HL-60 (cell line): ENCODE measurements at regions not wholly inside any gene's neighbourhood (a gene's known extent, or its start where the extent isn't known, plus 50 kb on each side); places are given as distances from the start of the nearest gene placed in this dataset.

Experiments used
- CTCF ChIP-seq: IDR thresholded peaks from one replicate; pipeline ENCODE4 v1.5.1; 2011; ENCODE audit warnings: low read length, control low read depth, inconsistent platforms; ENCODE audit not compliant: insufficient read depth
- GABPA ChIP-seq: IDR thresholded peaks from 2 replicates; pipeline ENCODE4 v1.6.1; 2012; ENCODE audit warnings: low read depth
- POLR2AphosphoS5 ChIP-seq: IDR thresholded peaks from 2 replicates; pipeline ENCODE4 v1.6.1; 2012; ENCODE audit warnings: low read depth
- REST ChIP-seq: IDR thresholded peaks from 2 replicates; pipeline ENCODE4 v1.6.1; 2012; ENCODE audit warnings: low read depth; ENCODE audit not compliant: insufficient replicate concordance

GRCh38 chr7:68807666-68808065, 790.6 kb upstream of the AUTS2 start:
- TF ChIP-seq CTCF = no peak
- TF ChIP-seq POLR2AphosphoS5 = no peak
- no peak for TF ChIP-seq REST
- no peak for TF ChIP-seq GABPA
